OCI-LY7 (cell line): ENCODE measurements at regions not wholly inside any gene's neighbourhood (a gene's known extent, or its start where the extent isn't known, plus 50 kb on each side); places are given as distances from the start of the nearest gene placed in this dataset.

Experiments
- BruUV-seq: library from RNA; stranded (reverse); fragments of 400-500 nt; replicated peaks from 2 replicates; lab custom pipeline; 2021; lab: Mats Ljungman, UMichigan
- CTCF ChIA-PET: fragments of 300-600 bp; sonication (Branson Sonifier 250); formaldehyde crosslinking; loops from one replicate; lab custom pipeline; 2022; ENCODE audit warnings: antibody characterized with exemption; ENCODE audit not compliant: unreplicated experiment; lab: Charles Lee
- POLR2A ChIA-PET: fragments of 300-600 bp; sonication (Branson Sonifier 250); formaldehyde crosslinking; loops from one replicate; lab custom pipeline; 2022; ENCODE audit warnings: antibody characterized with exemption; lab: Charles Lee
- DNase-seq: peaks from one replicate; pipeline ENCODE4 v3.0.0-alpha.2; 2015; ENCODE audit warnings: low spot score
- H2AFZ ChIP-seq: fragments of 200-600 bp; sonication (generic), shearing (Covaris generic); 2 replicates; pipeline ENCODE4 v1.6.1; 2014; ENCODE audit warnings: mild to moderate bottlenecking, antibody characterized with exemption, low read length, moderate library complexity
- H3K27ac ChIP-seq: fragments of 200-600 bp; sonication (generic); 2 replicates; pipeline ENCODE4 v1.5.1; 2014; ENCODE audit warnings: mixed run types, low read depth, mild to moderate bottlenecking, moderate library complexity, low read length, inconsistent platforms; ENCODE audit not compliant: poor library complexity, severe bottlenecking
- H3K36me3 ChIP-seq: fragments of 200-600 bp; sonication (generic); 2 replicates; pipeline ENCODE4 v1.6.1; 2014; ENCODE audit warnings: mild to moderate bottlenecking, antibody characterized with exemption, low read length, moderate library complexity, mixed read lengths; ENCODE audit not compliant: insufficient read depth
- H3K4me1 ChIP-seq: fragments of 200-600 bp; sonication (generic); 2 replicates; pipeline ENCODE4 v1.5.1; 2014; ENCODE audit warnings: mild to moderate bottlenecking, low read length; ENCODE audit not compliant: insufficient read depth, poor library complexity, severe bottlenecking
- H3K4me2 ChIP-seq: fragments of 200-600 bp; sonication (generic); 2 replicates; pipeline ENCODE4 v1.6.1; 2014; ENCODE audit warnings: mild to moderate bottlenecking, low read length
- H3K4me3 ChIP-seq: fragments of 200-600 bp; sonication (generic); 2 replicates; pipeline ENCODE4 v1.5.1; 2014; ENCODE audit warnings: mild to moderate bottlenecking, low read depth, low read length; ENCODE audit not compliant: poor library complexity, severe bottlenecking
- H3K79me2 ChIP-seq: fragments of 200-600 bp; sonication (generic); 2 replicates; pipeline ENCODE4 v1.6.1; 2016; ENCODE audit warnings: low read depth, mild to moderate bottlenecking, low read length, moderate library complexity, mixed read lengths; ENCODE audit not compliant: insufficient read depth
- H3K9me2 ChIP-seq: fragments of 200-600 bp; sonication (generic); 2 replicates; pipeline ENCODE4 v1.6.1; 2016; ENCODE audit warnings: mild to moderate bottlenecking, low read length, mixed read lengths; ENCODE audit not compliant: insufficient read depth
- H3K9me3 ChIP-seq: fragments of 200-600 bp; sonication (generic); 2 replicates; pipeline ENCODE4 v1.6.1; 2014; ENCODE audit warnings: mild to moderate bottlenecking, mixed run types, low read length, mixed read lengths
- H4K20me1 ChIP-seq: fragments of 200-600 bp; sonication (generic); 2 replicates; pipeline ENCODE4 v1.6.1; 2014; ENCODE audit warnings: mild to moderate bottlenecking, antibody characterized with exemption, low read length, moderate library complexity, mixed read lengths; ENCODE audit not compliant: insufficient read depth
- EZH2phosphoT487 ChIP-seq: fragments of 200-600 bp; sonication (generic); IDR thresholded peaks from 2 replicates; pipeline ENCODE4 v1.6.1; 2018; ENCODE audit warnings: low read depth, borderline replicate concordance, mild to moderate bottlenecking, mixed run types, antibody characterized with exemption, low read length, moderate library complexity, mixed read lengths
- intact Hi-C: fragments of 100-400 bp; cut with micrococcal nuclease; formaldehyde crosslinking; loops from one replicate; pipeline ENCODE4 v1.10.0; 2022; ENCODE audit not compliant: unreplicated experiment
- TF ChIP-seq, protein P1 (sequence below): fragments of 200-600 bp; sonication (generic); conservative IDR thresholded peaks from 2 replicates; pipeline ENCODE4 v1.5.1; 2014; ENCODE audit warnings: mild to moderate bottlenecking, antibody characterized with exemption, low read length, moderate library complexity, mixed read lengths

DNA sequence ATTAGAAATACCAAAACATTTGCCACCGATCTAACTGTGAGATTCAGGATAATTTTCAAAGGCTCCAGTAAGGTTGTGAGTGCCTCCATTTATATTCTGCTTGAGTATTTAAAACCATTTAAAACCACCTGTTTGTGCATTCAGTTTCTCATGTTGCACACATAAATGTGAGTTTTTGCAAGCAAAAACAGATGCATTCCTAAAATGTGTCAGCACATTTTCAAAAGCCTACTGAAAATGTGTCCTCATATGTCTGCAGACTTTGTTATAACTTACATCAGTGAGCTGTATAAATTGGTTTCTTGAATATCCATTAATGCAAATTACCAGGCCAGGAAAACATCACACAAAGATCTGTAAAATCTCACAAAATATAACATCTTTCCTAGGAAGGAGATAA is 676.6 kb upstream of the EPHA7 start:
- intact Hi-C loops, result no loop called here
- Histone ChIP-seq H3K27ac (no peak overlapping the region), H4K20me1 (no peaks in the 10 kb centered on the region), H3K4me2 (no peak overlapping the region), H3K4me3 (no peak overlapping the region), H2AFZ (no peak overlapping the region), H3K9me2 (no peaks in the 10 kb centered on the region), H3K79me2 (no peaks in the 10 kb centered on the region), H3K36me3 (no peaks in the 10 kb centered on the region), H3K9me3 (no peaks in the 10 kb centered on the region), H3K4me1 (no peaks in the 10 kb centered on the region)
- DNase-seq, result no peak
- no peak for TF ChIP-seq EZH2phosphoT487
- TF ChIP-seq, protein P1, sequence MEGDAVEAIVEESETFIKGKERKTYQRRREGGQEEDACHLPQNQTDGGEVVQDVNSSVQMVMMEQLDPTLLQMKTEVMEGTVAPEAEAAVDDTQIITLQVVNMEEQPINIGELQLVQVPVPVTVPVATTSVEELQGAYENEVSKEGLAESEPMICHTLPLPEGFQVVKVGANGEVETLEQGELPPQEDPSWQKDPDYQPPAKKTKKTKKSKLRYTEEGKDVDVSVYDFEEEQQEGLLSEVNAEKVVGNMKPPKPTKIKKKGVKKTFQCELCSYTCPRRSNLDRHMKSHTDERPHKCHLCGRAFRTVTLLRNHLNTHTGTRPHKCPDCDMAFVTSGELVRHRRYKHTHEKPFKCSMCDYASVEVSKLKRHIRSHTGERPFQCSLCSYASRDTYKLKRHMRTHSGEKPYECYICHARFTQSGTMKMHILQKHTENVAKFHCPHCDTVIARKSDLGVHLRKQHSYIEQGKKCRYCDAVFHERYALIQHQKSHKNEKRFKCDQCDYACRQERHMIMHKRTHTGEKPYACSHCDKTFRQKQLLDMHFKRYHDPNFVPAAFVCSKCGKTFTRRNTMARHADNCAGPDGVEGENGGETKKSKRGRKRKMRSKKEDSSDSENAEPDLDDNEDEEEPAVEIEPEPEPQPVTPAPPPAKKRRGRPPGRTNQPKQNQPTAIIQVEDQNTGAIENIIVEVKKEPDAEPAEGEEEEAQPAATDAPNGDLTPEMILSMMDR, result no peak
- POLR2A ChIA-PET, result interaction anchor here (0.5 to 1.2 kb wide), 3 partner anchors 10 to 1305 kb away, joined by 3 to 4 read pairs (median 3); no protein-coding TSS in a partner anchor
- CTCF ChIA-PET, result no interaction called here
- BruUV-seq, result no TSS peak

DNA sequence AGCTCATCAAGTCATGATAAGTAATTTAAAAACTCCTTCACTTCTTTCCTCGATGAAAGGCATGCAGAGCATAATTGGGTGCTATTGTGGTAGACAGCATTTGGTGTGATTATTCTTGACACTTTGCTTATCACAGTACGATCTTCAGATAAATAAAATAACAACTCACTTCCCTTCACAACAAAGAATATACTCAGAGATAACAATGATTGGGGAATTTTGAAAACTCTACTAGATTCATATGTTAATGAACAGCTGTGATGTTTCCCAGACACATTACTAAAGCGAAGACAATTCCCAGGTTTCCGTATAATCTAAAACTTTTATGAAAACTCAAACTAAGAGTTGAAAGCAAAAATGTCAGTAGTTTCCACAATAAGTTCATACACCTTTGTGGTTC is 670.6 kb upstream of the EPHA7 start:
- POLR2A ChIA-PET, result interaction anchor here (0.6 kb wide), 1 partner anchor 607 kb away, joined by 4 read pairs; no protein-coding TSS in a partner anchor

DNA sequence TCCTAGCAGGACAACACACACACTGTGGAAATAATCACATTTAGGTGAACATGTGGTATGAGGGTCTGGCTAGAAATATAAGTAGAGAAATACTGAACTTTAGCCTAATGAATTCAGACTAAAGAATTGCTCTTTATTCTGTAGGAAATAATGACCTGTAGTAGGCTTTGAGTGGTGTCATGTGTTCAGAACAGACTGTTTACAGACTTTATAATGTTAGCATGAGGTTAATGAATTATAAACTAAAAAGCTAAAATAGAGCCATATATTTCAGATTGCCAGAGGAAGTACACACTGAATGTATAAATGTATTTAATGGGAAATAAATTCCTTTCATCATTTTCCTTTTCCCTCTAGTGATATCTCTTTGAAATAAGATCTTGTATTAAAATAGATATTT is 669.5 kb upstream of the EPHA7 start:
- Histone ChIP-seq H3K4me1 (no peaks in the 10 kb centered on the region), H3K9me3 (no peaks in the 10 kb centered on the region), H3K36me3 (no peaks in the 10 kb centered on the region), H3K79me2 (no peaks in the 10 kb centered on the region), H2AFZ (no peak overlapping the region), H3K27ac (no peak overlapping the region), H3K4me2 (no peak overlapping the region), H4K20me1 (no peaks in the 10 kb centered on the region), H3K9me2 (no peaks in the 10 kb centered on the region), H3K4me3 (no peak overlapping the region)
- POLR2A ChIA-PET, result no interaction called here
- DNase-seq, result no peak
- intact Hi-C loops, result no loop called here
- CTCF ChIA-PET, result no interaction called here
- no peak for TF ChIP-seq EZH2phosphoT487
- TF ChIP-seq, protein P1, result no peak
- BruUV-seq, result no TSS peak

More for the DNA sequence above, 670.6 kb upstream of the EPHA7 start:
- no TSS peak for BruUV-seq
- intact Hi-C loops, result no loop called here
- no peak for TF ChIP-seq EZH2phosphoT487
- TF ChIP-seq, protein P1, result no peak
- DNase-seq, result no peak
- no peak overlapping the region for H2AFZ ChIP-seq
- no peak overlapping the region for H3K27ac ChIP-seq
- H3K4me3 ChIP-seq, result no peak overlapping the region
- H3K9me3 ChIP-seq, result no peaks in the 10 kb centered on the region
- CTCF ChIA-PET, result no interaction called here
- H4K20me1 ChIP-seq, result no peaks in the 10 kb centered on the region
- no peaks in the 10 kb centered on the region for H3K9me2 ChIP-seq
- no peaks in the 10 kb centered on the region for H3K79me2 ChIP-seq
- H3K4me1 ChIP-seq, result no peaks in the 10 kb centered on the region
- H3K4me2 ChIP-seq, result no peak overlapping the region
- H3K36me3 ChIP-seq, result no peaks in the 10 kb centered on the region
